H9 (cell line): ENCODE measurements at regions not wholly inside any gene's neighbourhood (a gene's known extent, or its start where the extent isn't known, plus 50 kb on each side); places are given as distances from the start of the nearest gene placed in this dataset.

Source experiments
- DNase-seq: peaks from one replicate; pipeline ENCODE4 v3.0.0-alpha.2; 2017
- H2AFZ ChIP-seq: one replicate; pipeline ENCODE4 v1.6.1; 2013; ENCODE audit warnings: mild to moderate bottlenecking, low read length, control low read depth, moderate library complexity
- H2AK5ac ChIP-seq: 2 replicates; pipeline ENCODE4 v1.6.1; 2013; ENCODE audit warnings: low read length, control low read depth, mixed read lengths; ENCODE audit not compliant: insufficient read length
- H2BK120ac ChIP-seq: one replicate; pipeline ENCODE4 v1.6.1; 2013; ENCODE audit warnings: low read depth, mild to moderate bottlenecking, low read length, control low read depth, inconsistent platforms; ENCODE audit not compliant: poor library complexity, severe bottlenecking
- H2BK12ac ChIP-seq: 2 replicates; pipeline ENCODE4 v1.6.1; 2013; ENCODE audit warnings: low read length, control low read depth, mixed read lengths, low read depth; ENCODE audit not compliant: insufficient read length
- H2BK15ac ChIP-seq: 2 replicates; pipeline ENCODE4 v1.6.1; 2013; ENCODE audit warnings: low read depth, low read length, control low read depth
- H2BK20ac ChIP-seq: one replicate; pipeline ENCODE4 v1.6.1; 2013; ENCODE audit warnings: low read depth, mild to moderate bottlenecking, low read length, control low read depth, inconsistent platforms; ENCODE audit not compliant: poor library complexity, severe bottlenecking
- H2BK5ac ChIP-seq: 2 replicates; pipeline ENCODE4 v1.6.1; 2013; ENCODE audit warnings: low read length, control low read depth, mixed read lengths; ENCODE audit not compliant: insufficient read length
- H3K14ac ChIP-seq: 2 replicates; pipeline ENCODE4 v1.6.1; 2013; ENCODE audit warnings: low read length, control low read depth; ENCODE audit not compliant: insufficient read depth
- H3K18ac ChIP-seq: 2 replicates; pipeline ENCODE4 v1.6.1; 2013; ENCODE audit warnings: low read depth, mild to moderate bottlenecking, mixed read lengths, low read length, control low read depth; ENCODE audit not compliant: insufficient read length
- H3K23ac ChIP-seq: 2 replicates; pipeline ENCODE4 v1.6.1; 2013; ENCODE audit warnings: low read length, control low read depth, mixed read lengths, low read depth; ENCODE audit not compliant: insufficient read length
- H3K23me2 ChIP-seq: 2 replicates; pipeline ENCODE4 v1.6.1; 2013; ENCODE audit warnings: low read depth, mild to moderate bottlenecking, mixed read lengths, low read length, control low read depth; ENCODE audit not compliant: insufficient read length, poor library complexity, severe bottlenecking
- H3K27ac ChIP-seq: 2 replicates; pipeline ENCODE4 v1.5.1; 2013; ENCODE audit warnings: low read length, control low read depth, mixed read lengths, low read depth; ENCODE audit not compliant: insufficient read length
- H3K27me3 ChIP-seq: 2 replicates; pipeline ENCODE4 v1.6.1; 2013; ENCODE audit warnings: low read length, control low read depth, inconsistent platforms; ENCODE audit not compliant: insufficient read depth
- H3K4ac ChIP-seq: 2 replicates; pipeline ENCODE4 v1.6.1; 2013; ENCODE audit warnings: low read depth, mild to moderate bottlenecking, control low read depth, inconsistent platforms, low read length, moderate library complexity
- H3K4me1 ChIP-seq: 2 replicates; pipeline ENCODE4 v1.6.1; 2013; ENCODE audit warnings: low read length, control low read depth, inconsistent platforms; ENCODE audit not compliant: insufficient read depth
- H3K4me2 ChIP-seq: 2 replicates; pipeline ENCODE4 v1.6.1; 2013; ENCODE audit warnings: low read length, control low read depth, mixed read lengths; ENCODE audit not compliant: insufficient read length, insufficient read depth
- H3K56ac ChIP-seq: 2 replicates; pipeline ENCODE4 v1.6.1; 2013; ENCODE audit warnings: low read depth, mild to moderate bottlenecking, mixed read lengths, low read length, control low read depth; ENCODE audit not compliant: insufficient read length
- H3K79me1 ChIP-seq: 2 replicates; pipeline ENCODE4 v1.6.1; 2013; ENCODE audit warnings: low read depth, mild to moderate bottlenecking, moderate library complexity, low read length, control low read depth, inconsistent platforms; ENCODE audit not compliant: insufficient read depth, poor library complexity, severe bottlenecking
- H3K79me2 ChIP-seq: 2 replicates; pipeline ENCODE4 v1.6.1; 2013; ENCODE audit warnings: low read length, control low read depth, inconsistent platforms; ENCODE audit not compliant: insufficient read depth
- H3K9ac ChIP-seq: 2 replicates; pipeline ENCODE4 v1.6.1; 2013; ENCODE audit warnings: low read length, control low read depth, mixed read lengths; ENCODE audit not compliant: insufficient read length; ENCODE audit errors: extremely low read depth
- H3K9me3 ChIP-seq: one replicate; pipeline ENCODE4 v1.6.1; 2013; ENCODE audit warnings: low read depth, low read length, inconsistent platforms; ENCODE audit not compliant: control insufficient read depth
- H3T11ph ChIP-seq: one replicate; pipeline ENCODE4 v1.6.1; 2013; ENCODE audit warnings: mild to moderate bottlenecking, low read length, control low read depth, inconsistent platforms
- H4K20me1 ChIP-seq: one replicate; pipeline ENCODE4 v1.6.1; 2013; ENCODE audit not compliant: control insufficient read depth, insufficient read length, insufficient read depth
- H4K5ac ChIP-seq: 2 replicates; pipeline ENCODE4 v1.6.1; 2013; ENCODE audit warnings: low read depth, mild to moderate bottlenecking, mixed read lengths, low read length, control low read depth; ENCODE audit not compliant: insufficient read length
- H4K8ac ChIP-seq: replicated peaks from 2 replicates; pipeline ENCODE4 v1.6.1; 2013; ENCODE audit warnings: low read length, control low read depth, mixed read lengths, low read depth; ENCODE audit not compliant: insufficient read length
- H4K91ac ChIP-seq: 2 replicates; pipeline ENCODE4 v1.6.1; 2013; ENCODE audit warnings: low read depth, mild to moderate bottlenecking, moderate library complexity, mixed read lengths, low read length, control low read depth; ENCODE audit not compliant: insufficient read length
- H3K27ac Mint-ChIP-seq, 3 experiments: 2 replicates in 2 of 3; 3 replicates in 1 of 3; pipeline ENCODE4 v1.8.0; 2020 to 2021; ENCODE audit warnings: mixed read lengths in 3 of 3, mild to moderate bottlenecking in 1 of 3, moderate library complexity in 1 of 3
- H3K27me3 Mint-ChIP-seq: 2 replicates; pipeline ENCODE4 v1.8.0; 2021; ENCODE audit warnings: low read depth, mild to moderate bottlenecking, moderate library complexity, mixed read lengths
- H3K36me3 Mint-ChIP-seq, 3 experiments: 2 replicates in 2 of 3; 3 replicates in 1 of 3; pipeline ENCODE4 v1.8.0; 2020 to 2021; ENCODE audit warnings: low read depth in 3 of 3, mixed read lengths in 3 of 3; ENCODE audit not compliant: insufficient read depth in 1 of 3
- H3K4me1 Mint-ChIP-seq, 2 experiments: 2 replicates each; pipeline ENCODE4 v1.8.0; 2020; ENCODE audit warnings: mixed read lengths in 2 of 2
- H3K4me3 Mint-ChIP-seq, 2 experiments: 2 replicates in 1 of 2; 3 replicates in 1 of 2; pipeline ENCODE4 v1.8.0; 2020 to 2021; ENCODE audit warnings: mild to moderate bottlenecking in 2 of 2, mixed read lengths in 2 of 2, moderate library complexity in 1 of 2
- H3K9me3 Mint-ChIP-seq, 2 experiments: 2 replicates in 1 of 2; 3 replicates in 1 of 2; pipeline ENCODE4 v1.8.0; 2020; ENCODE audit warnings: mild to moderate bottlenecking in 2 of 2, mixed read lengths in 2 of 2, moderate library complexity in 1 of 2
- WGBS: extraction: QIAGEN DNeasy Blood & Tissue Kit; methylation state at CpG from one replicate; pipeline ENCODE4 v1.1.7; 2013; ENCODE audit warnings: missing lambda C conversion rate, low lambda C conversion rate, mixed read lengths; ENCODE audit not compliant: insufficient read length; ENCODE audit errors: extremely low coverage; 5-methylcytosine and 5-hydroxymethylcytosine counted together
- TF ChIP-seq, protein P1 (sequence below): fragments of 200-600 bp; sonication (generic); conservative IDR thresholded peaks from 3 replicates; pipeline ENCODE4 v1.8.0; 2021; ENCODE audit warnings: antibody characterized with exemption, mild to moderate bottlenecking

DNA sequence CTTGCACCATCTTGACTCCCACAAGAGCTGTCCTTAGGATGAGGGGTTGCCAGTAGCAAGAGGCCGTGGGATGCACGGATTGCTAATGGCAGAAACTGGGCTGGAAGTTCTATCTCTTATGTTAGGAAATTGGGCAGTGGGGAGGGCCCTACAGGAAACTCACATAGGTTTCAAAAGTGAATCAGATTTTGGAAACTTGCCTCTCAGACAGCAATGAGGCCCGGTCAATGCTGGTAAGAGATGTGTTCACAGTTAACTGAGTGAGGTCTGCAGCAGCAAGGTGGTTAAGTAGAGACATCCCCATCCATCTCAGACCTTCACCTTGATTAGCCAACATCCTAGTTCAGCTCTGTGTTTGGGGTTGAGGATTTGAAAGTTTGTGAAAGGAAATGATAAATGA, 164.7 kb downstream of the ABCA8 start:
- no peaks in the 10 kb centered on the region for H3K36me3 Mint-ChIP-seq
- no CpG with 5 or more reads among the region's 3 CpGs for whole genome bisulfite sequencing

More for the DNA sequence above, 164.7 kb downstream of the ABCA8 start:
- Histone ChIP-seq H2BK20ac (no peak overlapping the region), H3K23me2 (no peaks in the 10 kb centered on the region), H2BK120ac (no peak overlapping the region), H3K4ac (no peak overlapping the region), H3K4me1 (peaks cover 6% of the 10 kb centered on the region; the same call in 1 of the 2 replicates), H3K9ac (no peak overlapping the region), H3K9me3 (no peaks in the 10 kb centered on the region), H4K20me1 (no peaks in the 10 kb centered on the region), H4K8ac (no peak overlapping the region), H3K18ac (no peak overlapping the region), H3K14ac (no peak overlapping the region), H3K79me1 (no peaks in the 10 kb centered on the region), H3K23ac (no peak overlapping the region), H3K79me2 (no peaks in the 10 kb centered on the region), H3K27ac (no peak overlapping the region), H2AK5ac (no peak overlapping the region), H2BK12ac (no peak overlapping the region), H2AFZ (no peak overlapping the region), H3K4me2 (no peak overlapping the region), H3T11ph (no peak overlapping the region), H2BK5ac (no peak overlapping the region), H4K91ac (no peak overlapping the region), H4K5ac (no peak overlapping the region), H3K56ac (no peak overlapping the region), H2BK15ac (no peak overlapping the region), H3K27me3 (no peaks in the 10 kb centered on the region)
- H3K9me3 Mint-ChIP-seq = peaks cover 0 to 2% of the 10 kb centered on the region in 2 experiments; a peak in 3 of 5 replicates
- peaks cover 2% of the 10 kb centered on the region; the same call in 1 of the 2 replicates for H3K27me3 Mint-ChIP-seq
- H3K4me3 Mint-ChIP-seq = no peak overlapping the region
- no peak for DNase-seq
- peaks cover 22 to 23% of the 10 kb centered on the region in 2 experiments for H3K4me1 Mint-ChIP-seq
- TF ChIP-seq, protein P1, sequence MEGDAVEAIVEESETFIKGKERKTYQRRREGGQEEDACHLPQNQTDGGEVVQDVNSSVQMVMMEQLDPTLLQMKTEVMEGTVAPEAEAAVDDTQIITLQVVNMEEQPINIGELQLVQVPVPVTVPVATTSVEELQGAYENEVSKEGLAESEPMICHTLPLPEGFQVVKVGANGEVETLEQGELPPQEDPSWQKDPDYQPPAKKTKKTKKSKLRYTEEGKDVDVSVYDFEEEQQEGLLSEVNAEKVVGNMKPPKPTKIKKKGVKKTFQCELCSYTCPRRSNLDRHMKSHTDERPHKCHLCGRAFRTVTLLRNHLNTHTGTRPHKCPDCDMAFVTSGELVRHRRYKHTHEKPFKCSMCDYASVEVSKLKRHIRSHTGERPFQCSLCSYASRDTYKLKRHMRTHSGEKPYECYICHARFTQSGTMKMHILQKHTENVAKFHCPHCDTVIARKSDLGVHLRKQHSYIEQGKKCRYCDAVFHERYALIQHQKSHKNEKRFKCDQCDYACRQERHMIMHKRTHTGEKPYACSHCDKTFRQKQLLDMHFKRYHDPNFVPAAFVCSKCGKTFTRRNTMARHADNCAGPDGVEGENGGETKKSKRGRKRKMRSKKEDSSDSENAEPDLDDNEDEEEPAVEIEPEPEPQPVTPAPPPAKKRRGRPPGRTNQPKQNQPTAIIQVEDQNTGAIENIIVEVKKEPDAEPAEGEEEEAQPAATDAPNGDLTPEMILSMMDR = no peak
- H3K27ac Mint-ChIP-seq = no peak overlapping the region
